Ascending aorta (tissue), 2 donors: ENCODE measurements at regions not wholly inside any gene's neighbourhood (a gene's known extent, or its start where the extent isn't known, plus 50 kb on each side); places are given as distances from the start of the nearest gene placed in this dataset.

ENCODE experiments used
- DNase-seq, 2 donors: peaks; one replicate each; pipeline ENCODE4 v3.0.0-alpha.2; 2019; ENCODE audit warnings: low spot score in 2 of 2
- H3K27ac ChIP-seq, 2 donors: fragments of 200-600 bp; sonication (generic); one replicate each; pipeline ENCODE4 v1.5.1; 2016 to 2017; ENCODE audit warnings: mild to moderate bottlenecking in 1 of 2
- H3K27me3 ChIP-seq: fragments of 200-600 bp; sonication (generic); one replicate; pipeline ENCODE4 v1.5.1; 2017
- H3K36me3 ChIP-seq, 2 donors: fragments of 200-600 bp; sonication (generic); one replicate each; pipeline ENCODE4 v1.5.1; 2016
- H3K4me1 ChIP-seq, 2 donors: fragments of 200-600 bp; sonication (generic); one replicate each; pipeline ENCODE4 v1.5.1; 2016 to 2017; ENCODE audit warnings: mild to moderate bottlenecking in 1 of 2
- H3K4me3 ChIP-seq, 2 donors: fragments of 200-600 bp; sonication (generic); one replicate each; pipeline ENCODE4 v1.5.1; 2016 to 2017; ENCODE audit warnings: mild to moderate bottlenecking in 1 of 2
- H3K9me3 ChIP-seq, 2 donors: fragments of 200-600 bp; sonication (generic); one replicate each; pipeline ENCODE4 v1.5.1; 2016
- CTCF ChIP-seq, 3 experiments: fragments of 200-600 bp in 2 of 3; fragments of 450-650 bp in 1 of 3; sonication (generic) in 2 of 3; IDR thresholded peaks; one replicate each; pipeline ENCODE4 v1.5.1; 2016 to 2019; ENCODE audit warnings: antibody characterized with exemption in 3 of 3, mild to moderate bottlenecking in 1 of 3, moderate library complexity in 1 of 3
- intact Hi-C: fragments of 100-400 bp; cut with DNase I; formaldehyde crosslinking; loops from one replicate; pipeline ENCODE4 v1.15.1; 2023

- Histone ChIP-seq H3K4me3 (no peak overlapping the region), H3K27ac (no peak overlapping the region), H3K9me3 (no peaks in the 10 kb centered on the region), H3K27me3 (no peaks in the 10 kb centered on the region), H3K36me3 (no peaks in the 10 kb centered on the region), H3K4me1 (no peaks in the 10 kb centered on the region)
- DNase-seq = no peak
- intact Hi-C loops = no loop called here
- no peak for TF ChIP-seq CTCF (IDR thresholded peaks at IDR 0.05)
These were observed 143.3 kb upstream of the SMARCA2 start for GRCh38 chr9:1871626-1872419.

DNA sequence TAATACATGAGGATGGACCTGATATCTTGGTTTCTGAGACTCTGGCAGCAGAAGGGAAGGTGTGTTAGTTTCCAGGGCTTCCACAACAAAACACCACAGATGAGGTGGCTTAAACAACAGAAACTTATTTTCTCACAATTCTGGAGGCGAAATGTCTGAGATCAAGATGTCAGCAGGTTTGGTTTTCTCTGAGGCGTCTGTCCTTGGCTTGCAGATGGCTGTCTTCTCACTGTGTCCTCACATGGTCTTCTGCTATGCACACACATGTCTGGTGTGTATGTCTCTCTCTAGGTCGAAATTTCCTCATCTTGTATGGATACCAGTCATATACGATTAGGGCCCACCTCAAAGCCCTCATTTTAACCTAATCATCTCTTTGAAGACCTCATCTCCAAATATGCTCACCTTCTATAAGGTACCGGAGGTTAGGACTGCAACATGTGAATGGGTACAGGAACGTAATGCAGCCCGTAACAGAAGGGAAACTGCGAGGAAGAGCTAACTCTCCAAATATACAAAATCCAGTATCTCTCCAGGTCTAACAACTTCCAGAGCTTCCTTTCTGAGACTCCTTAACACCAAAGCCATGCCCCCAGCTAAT lies 139.8 kb upstream of the SMARCA2 start:
- no peaks in the 10 kb centered on the region for H3K36me3 ChIP-seq
- H3K4me1 ChIP-seq = no peaks in the 10 kb centered on the region
- no peak for DNase-seq
- intact Hi-C loops = no loop called here
- H3K9me3 ChIP-seq = no peaks in the 10 kb centered on the region
- no peak for TF ChIP-seq CTCF (IDR thresholded peaks at IDR 0.05)
- H3K4me3 ChIP-seq = no peak overlapping the region
- H3K27ac ChIP-seq = no peak overlapping the region
- no peaks in the 10 kb centered on the region for H3K27me3 ChIP-seq

DNA sequence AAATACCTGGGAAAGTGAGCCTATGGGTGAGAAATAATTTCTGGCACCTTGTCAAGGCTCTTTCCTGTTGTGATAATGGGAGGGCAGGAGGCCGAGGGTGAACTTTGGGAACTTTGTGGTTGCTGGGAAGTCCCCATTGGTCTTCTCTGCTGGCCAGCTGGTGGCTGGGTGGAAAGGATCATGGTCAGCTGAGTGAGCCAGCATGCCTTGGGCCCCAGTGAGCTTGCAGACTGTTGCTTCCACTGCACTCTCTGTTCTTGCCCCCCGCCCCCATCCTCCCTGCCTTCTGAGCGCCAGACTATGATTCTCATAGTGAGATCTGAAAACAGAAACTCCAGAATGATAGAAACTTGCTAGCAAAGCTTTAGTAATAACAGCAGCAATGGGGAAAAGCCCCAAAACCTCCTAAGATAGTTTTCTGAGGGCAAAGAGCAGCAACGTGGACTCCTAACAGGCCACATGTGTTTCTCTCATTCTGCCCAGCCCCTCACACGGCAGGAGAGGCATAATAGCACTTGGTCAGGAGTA lies 139.2 kb upstream of the SMARCA2 start:
- Histone ChIP-seq H3K36me3 (no peaks in the 10 kb centered on the region), H3K4me1 (no peaks in the 10 kb centered on the region), H3K27me3 (no peaks in the 10 kb centered on the region), H3K27ac (no peak overlapping the region), H3K9me3 (no peaks in the 10 kb centered on the region), H3K4me3 (no peak overlapping the region)
- no peak for TF ChIP-seq CTCF (IDR thresholded peaks at IDR 0.05)
- no peak for DNase-seq
- intact Hi-C loops = no loop called here

DNA sequence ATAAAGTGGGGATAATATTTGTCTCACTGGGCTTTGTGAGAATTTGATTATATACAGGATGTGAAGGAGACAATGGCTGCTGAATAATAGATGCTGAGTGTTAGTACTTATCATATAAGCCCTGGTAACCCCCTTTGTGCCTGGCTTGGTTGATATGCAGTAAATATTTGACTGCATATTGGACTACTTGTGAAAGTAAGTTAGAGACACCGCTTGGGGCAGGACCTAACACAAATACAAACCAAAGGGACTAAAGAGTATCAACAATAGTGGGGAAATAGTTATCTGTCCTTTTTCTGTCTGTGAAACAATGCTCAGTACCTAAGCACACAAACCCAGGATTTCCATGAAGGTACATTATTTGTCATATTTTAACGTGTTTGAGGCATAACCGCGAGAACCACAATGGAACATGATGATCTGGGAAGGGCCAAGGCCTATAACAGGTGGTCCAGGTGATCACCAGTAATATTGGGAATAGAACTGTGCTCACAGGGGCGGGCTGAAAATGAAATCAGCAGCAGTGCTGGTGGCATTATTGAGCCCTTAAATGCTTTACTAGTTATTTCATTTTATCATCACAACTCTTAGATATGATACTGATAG lies 138.2 kb upstream of the SMARCA2 start:
- Histone ChIP-seq H3K27me3 (no peaks in the 10 kb centered on the region), H3K36me3 (no peaks in the 10 kb centered on the region), H3K4me1 (no peaks in the 10 kb centered on the region), H3K9me3 (no peaks in the 10 kb centered on the region), H3K4me3 (no peak overlapping the region), H3K27ac (no peak overlapping the region)
- intact Hi-C loops = no loop called here
- no peak for TF ChIP-seq CTCF (IDR thresholded peaks at IDR 0.05)
- DNase-seq = no peak

DNA sequence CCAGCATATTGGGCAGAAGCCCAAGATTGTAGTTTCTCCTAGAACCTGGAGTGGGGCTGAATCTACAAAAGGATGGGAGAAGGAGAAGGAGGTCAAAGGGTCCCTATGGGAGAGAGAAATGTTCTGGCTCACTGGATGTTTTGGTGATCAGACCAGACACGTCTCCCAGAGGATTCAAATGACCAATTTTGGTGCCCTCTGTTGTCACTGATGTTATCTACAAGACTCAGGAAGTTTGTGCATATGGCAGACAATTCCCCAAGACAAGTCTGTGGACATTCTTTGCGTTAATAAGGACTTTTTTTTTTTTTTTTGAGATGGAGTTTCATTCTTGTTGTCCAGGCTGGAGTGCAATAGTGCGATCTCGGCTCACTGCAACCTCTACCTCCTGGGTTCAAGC lies 137.2 kb upstream of the SMARCA2 start:
- Histone ChIP-seq H3K36me3 (no peaks in the 10 kb centered on the region), H3K4me1 (no peaks in the 10 kb centered on the region), H3K4me3 (no peak overlapping the region), H3K9me3 (no peaks in the 10 kb centered on the region), H3K27ac (no peak overlapping the region), H3K27me3 (no peaks in the 10 kb centered on the region)
- no peak for TF ChIP-seq CTCF (IDR thresholded peaks at IDR 0.05)
- no peak for DNase-seq
- intact Hi-C loops = no loop called here
